NCI-H524 (cell line): ENCODE measurements at regions not wholly inside any gene's neighbourhood (a gene's known extent, or its start where the extent isn't known, plus 50 kb on each side); places are given as distances from the start of the nearest gene placed in this dataset.
"Not testable (repeated sequence)": the region's sequence is repeated elsewhere in the genome, so short reads cannot be mapped to it uniquely, and the experiment has no call there.

Source experiments
- DNase-seq, 2 experiments: peaks; one replicate each; lab custom pipeline; 2025; lab: John Stamatoyannopoulos, UW

GRCh38 chr1:182259968-182260367, 131.6 kb downstream of the GLUL start:
- no peak for DNase-seq

DNA sequence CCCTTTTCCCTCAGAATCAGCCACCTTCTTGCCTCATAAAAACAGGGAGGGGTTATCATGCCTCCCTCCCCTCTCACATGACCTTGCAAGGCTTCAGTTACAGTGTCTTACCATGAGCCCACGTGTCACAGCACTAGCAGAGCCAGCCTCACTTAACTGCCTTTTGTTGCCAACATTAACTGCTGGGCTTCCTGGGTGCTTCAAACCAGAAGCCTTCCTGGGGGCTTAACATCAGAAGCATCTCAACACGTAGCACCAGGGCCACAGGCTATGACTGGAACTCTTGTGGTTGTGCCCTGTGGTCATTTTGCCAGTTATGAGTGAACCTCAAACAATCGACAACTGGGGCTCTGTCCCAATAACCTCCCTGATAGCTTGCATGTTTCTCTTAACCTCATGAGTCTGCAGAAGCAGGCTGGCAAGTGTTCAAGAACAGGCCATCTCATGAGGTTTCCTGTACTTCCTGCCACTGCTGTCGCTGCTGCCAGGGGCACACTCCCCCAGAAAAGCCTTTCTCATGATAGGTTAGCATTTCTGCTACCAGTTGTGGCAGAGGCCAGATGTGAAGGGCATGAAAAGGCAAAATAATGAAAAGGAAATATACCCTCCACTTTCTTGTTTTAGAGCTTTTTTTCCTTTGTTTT, 132.2 kb downstream of the GLUL start:
- no peak for DNase-seq

DNA sequence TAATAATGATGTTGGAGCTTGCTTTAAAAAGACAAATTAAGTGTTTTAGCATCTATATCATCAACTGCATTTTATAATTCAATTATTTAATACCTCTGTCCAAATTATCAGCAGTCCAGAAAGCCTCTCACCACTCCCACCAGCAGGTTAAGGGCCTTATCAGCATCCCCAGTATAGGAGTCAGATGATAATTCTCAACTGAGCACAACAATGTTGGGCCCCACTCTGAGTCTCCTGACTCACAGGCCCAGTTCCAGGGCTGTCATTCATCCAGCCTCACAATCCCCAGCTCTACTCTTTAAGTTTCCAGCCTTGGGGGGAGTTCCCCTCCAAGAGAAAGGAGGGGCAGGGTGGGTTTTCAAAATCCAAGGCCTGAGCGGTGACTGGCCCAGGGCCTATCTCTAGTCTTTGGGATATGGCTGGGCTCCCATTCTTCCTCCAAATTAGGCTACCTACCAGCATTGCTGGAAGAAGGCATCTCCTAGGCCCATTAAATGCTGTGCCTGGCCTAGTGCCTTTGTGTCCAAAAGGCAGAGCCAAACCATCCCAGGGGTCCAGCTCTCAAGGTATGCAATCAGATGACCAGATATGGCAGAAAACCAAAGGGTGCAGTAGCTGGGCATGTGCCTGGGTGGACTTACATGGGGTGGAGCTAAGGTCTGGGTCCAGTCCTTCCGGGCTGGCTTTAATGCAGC, 134.1 kb downstream of the GLUL start:
- DNase-seq, result no peak

- DNase-seq, result no peak
Measured at GRCh38 chr1:182256931-182257330, 134.7 kb downstream of the GLUL start.

GRCh38 chr1:182255494-182255893, 136.1 kb downstream of the GLUL start:
- DNase-seq, result no peak

GRCh38 chr1:182253319-182253860, 138.2 kb downstream of the GLUL start:
- DNase-seq, result no peak

GRCh38 chr1:182251561-182251960, 140.0 kb downstream of the GLUL start:
- DNase-seq, result no peak

- peak; percentile 34 to 61 for DNase-seq
Measured at GRCh38 chr1:182249201-182249676, 142.4 kb downstream of the GLUL start.

- no peak for DNase-seq
Measured at GRCh38 chr1:182248721-182249120, 142.9 kb downstream of the GLUL start.

DNA sequence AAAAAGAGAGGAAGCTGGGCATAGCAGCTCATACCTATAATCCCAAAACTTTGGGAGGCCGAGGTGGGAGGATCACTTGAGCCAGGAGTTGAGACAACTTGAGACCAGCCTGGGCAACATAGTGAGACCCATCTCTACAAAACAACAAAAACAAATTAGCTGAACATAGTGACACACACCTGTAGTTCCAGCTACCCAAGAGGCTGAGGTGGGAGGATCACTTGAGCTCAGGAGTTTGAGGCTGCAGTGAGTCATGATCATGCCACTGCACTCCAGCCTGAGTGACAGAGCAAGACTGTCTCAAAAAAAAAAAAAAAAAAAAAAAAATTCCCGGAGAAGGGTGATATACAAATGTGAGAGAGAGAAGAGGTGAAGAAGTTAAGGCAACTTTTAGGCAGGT, 143.8 kb downstream of the GLUL start:
- not testable (repeated sequence) for DNase-seq

DNA sequence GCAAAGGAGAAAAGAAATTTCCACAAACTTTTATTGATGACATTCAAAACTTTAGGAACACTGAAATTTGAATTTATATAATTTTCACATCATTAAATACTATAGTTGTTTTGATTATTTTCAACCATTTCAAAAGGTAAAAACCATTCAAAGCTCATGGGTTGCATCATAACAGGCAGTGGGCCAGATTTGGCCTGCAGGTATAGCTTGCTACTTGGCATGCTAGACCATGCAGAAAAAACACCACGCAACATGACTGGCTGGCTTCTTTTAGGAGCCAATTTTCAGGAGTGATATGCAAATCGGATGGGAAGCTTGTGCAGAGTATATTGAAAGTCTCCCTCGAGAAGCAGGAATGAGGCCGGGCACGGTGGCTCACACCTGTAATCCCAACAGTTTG, 144.8 kb downstream of the GLUL start:
- DNase-seq, result no peak

DNA sequence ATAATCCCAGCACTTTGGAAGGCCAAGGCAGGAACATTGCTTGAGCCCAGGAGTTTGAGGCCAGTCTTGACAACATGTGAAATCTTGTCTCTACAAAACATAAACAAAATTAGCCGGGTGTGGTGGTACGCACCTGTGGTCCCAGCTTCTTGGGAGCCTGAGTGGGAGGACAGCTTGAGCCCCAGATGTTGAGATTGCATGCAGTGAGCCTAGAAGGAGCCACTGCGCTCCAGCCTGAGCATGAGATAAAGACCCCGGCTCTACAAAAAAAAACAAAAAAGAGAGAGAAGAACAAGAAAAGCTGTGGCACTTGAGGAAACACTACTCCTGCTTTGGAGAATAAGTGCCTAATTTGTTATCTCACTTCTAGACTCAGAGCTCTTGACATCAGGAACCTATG, 146.6 kb downstream of the GLUL start:
- DNase-seq, result no peak

DNA sequence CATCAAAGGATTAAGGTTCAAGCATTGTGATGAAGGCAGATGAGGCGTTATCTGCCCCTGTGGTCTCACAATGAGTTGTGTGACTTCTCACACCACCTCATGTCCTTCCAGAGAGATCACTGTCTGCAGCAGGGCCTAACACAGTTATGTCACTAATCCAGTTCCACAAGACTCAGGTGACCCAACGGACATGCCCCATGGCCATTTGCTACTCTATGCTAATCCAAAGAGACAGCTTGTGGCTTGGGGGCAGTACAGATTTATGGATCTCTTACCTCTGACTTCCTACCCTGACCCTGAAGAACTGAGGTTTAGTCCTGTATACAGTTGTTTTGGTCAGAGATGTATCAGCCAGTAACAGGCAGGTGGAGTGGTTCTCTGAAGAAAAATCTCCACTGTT, 147.1 kb downstream of the GLUL start:
- no peak for DNase-seq

GRCh38 chr1:182242641-182243040, 148.9 kb downstream of the GLUL start:
- no peak for DNase-seq

- DNase-seq, result no peak
Measured at GRCh38 chr1:182240085-182240484, 151.5 kb downstream of the GLUL start.

DNA sequence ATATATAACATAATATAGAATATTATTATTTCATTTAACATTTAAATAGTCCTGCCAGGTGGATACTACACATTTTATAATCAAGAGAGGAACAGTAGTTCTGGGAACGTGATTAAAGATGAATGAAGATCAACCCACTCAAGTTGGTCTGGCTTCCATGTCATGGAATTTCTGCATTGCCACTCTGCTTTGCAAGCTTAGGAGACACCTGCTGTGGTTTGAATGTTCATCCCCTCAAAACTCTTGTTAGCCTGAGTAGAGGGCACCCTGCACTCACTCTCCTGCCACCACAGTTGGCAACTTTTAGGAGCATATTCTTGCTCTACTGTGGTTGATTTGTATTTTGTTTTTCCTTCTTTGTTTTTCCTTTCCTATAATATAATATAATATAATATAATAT, 153.2 kb downstream of the GLUL start:
- no peak for DNase-seq

DNA sequence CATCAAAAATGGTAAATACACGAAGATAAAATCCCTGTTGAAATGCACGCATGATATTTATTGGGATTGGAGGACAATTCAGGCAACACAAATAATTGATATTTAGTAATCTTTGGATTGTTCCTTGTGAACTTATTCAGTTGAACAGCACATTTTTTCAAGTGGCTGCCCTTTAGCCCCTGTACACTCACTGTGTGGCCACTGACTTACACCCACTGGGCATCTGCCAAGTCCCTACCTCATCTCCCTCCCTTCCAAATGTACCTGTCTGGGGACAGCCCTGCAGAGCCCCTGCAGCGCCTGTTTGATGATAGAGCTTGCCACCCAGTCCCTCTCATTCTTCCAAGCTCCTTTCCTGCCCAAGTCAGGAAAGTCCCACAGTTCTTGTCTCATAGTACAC, 154.3 kb downstream of the GLUL start:
- no peak for DNase-seq

DNA sequence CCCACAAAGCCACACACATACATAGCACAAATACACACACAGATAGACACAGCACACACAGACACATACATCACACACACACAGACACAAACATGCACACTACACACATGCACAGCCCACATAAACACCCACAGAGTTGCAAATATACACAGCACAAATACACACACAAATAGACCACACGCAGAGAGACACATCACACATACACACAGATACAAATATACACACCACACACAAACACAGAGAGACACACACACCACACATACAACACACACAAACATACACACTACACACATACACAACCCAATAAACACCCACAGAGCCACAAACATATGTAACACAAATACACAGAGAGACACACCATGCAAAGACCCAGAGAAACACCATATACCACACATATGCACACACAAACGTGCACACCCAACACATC, 154.9 kb downstream of the GLUL start:
- DNase-seq, result no peak

GRCh38 chr1:182235952-182236650, 155.5 kb downstream of the GLUL start:
- no peak for DNase-seq

- no peak for DNase-seq
Measured at GRCh38 chr1:182235604-182235951, 156.0 kb downstream of the GLUL start.

DNA sequence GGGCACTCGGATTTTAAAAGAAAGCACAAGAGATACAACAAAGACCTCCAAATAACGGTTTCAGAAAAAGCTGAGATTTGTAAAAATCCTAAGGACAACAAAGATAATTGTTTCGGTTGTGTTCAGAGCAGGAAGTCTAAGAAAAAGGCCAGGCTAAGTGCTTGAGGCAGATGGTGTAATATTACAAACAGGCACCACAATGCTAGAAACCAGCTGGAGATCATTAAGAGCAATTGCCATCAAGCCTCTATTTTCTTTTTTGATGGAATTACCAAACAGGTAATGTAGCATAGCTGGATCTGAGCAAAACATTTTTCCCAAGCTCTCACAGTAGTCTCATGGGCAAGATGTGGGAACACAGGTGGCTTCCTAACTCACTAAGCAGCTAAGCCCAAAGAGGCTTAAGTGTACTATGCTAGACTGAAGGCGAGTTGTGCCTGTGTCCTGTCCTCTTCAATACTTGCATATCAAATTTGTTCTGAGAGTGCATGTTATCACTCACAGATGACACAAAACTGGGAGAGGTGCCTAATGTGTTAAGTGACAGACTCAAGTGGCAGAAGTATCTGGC, 161.6 kb downstream of the GLUL start:
- DNase-seq, result peak; percentile 84 to 89

GRCh38 chr1:182229451-182229850, 162.1 kb downstream of the GLUL start:
- no peak for DNase-seq
